ENCODE measurements at regions not wholly inside any gene's neighbourhood (a gene's known extent, or its start where the extent isn't known, plus 50 kb on each side); places are given as distances from the start of the nearest gene placed in this dataset.

DNA sequence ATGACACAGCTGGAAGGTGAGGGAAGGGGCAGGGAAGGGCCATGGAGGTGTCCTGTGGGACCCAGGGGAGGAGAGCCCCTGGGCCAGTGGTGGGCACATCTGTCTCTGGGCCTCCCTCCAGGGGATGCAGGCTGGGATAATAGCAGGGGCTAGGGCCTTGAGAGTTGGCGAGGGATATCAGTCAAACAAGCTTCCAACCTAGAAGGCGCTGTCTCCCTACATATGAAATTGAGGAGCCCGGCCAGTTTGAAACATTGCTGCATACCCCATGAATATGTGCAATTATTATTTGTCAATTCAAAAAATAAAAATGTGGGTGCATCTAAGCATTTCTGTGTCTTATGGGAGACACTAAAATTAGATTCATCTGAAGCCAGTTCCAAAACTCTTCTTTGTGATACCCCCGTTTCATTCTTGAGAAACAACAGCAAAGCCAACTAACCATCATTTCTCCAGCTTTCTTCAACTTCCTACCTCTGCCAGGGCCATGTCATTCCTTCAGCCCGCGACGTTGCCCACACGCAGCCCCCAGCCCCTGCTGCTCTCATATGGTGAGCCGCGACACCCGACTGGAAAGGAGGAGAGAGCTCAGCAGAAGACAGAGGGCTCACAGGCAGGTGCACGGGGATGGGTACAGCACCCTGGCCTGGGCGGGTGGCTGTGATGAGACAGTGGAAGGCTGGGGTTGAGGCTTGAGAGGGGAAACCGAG lies 418.7 kb downstream of the GLRX3 start:
- no peak for DNase-seq (ENCODE audit: low read depth in 4 of 4, low spot score in 1 of 4)

DNA sequence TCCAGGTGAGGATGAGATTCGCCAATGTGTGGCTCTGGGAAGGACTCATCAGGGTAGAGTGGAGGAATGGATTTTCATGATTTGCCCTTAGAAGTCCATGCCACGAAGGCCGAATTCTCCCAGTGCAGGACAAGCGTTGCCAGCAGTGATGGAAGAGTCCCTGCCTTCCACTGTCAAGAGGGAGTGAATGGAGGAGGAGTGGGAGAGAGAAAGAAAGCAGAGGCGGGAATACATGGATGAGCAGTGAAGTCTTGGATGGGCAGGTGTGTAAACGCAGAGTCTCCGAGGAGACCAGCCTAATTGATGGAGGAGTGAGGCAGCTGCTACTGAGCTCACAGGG lies 419.2 kb downstream of the GLRX3 start:
- no peak for DNase-seq (ENCODE audit: low read depth in 4 of 4, low spot score in 1 of 4)

DNA sequence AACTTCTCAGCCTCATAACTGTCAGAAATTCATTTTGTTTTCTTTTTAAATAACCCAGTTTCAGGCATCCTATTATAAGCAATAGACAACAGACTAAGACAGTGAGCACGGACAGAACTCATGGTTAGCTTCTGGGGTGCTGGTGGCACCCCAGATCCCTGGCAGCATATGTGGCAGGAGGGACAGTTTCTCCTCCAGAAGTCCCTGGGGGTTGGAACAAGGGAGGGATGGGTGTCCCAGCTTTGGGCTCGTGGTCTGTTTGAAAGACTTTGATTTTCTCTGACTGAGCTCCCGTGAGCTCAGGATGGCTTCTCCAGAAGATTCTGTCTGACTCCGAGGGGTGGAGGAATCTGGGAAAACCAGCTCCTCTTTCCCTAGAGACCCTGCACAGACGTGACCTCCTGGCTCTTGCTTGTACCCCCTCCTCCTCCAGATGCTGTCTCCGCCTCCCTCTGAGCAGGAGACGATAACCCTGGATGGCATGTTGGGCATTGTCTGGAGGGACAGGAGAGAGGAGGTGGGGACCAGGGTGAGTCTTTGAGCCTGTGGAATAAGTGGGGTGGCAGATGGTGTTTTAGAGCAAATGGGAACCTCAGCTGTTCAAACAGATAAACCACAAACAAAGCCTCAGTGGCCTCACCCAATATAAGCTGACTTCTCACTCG lies 421.1 kb downstream of the GLRX3 start:
- no peak for DNase-seq (ENCODE audit: low read depth in 4 of 4, low spot score in 1 of 4)

DNA sequence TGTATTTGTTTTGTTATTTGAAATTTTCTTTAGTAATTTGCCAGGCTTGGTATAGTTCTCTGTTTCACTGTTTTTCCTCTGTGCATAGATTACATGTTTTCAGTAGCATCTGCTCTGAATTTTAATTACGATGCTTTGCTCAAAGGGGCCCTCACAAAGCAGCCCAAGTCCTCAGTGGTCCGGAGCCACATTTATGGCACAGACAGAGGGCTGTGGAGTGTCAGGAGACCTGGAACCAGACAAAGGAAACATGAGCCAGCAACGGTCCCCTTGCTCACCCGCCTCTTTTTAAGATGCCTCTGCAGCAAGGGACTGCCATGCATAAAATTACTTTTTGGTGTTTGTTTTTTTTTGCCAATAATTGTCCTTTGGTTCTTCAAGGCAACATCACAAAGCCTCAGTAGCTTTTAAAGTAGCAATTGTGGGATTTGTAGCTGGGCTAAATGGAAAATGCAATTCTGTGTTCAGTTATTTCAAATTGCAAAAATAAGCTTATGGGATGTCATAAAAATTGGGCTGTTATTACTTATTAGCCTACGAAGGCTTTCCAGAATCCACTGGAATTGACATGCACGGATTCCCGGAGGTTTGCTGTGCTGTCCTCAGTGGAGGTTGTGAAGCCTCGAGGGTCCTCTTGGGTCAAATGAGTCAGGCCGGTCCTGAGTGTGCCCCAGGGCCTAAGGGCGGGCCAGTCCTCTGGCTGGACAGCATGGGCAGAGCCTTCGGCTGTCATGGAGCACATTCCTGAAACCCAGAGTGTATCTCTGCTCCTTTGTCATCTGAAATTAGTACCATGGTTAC lies 422.8 kb downstream of the GLRX3 start:
- no peak for DNase-seq (ENCODE audit: low read depth in 4 of 4, low spot score in 1 of 4)

DNA sequence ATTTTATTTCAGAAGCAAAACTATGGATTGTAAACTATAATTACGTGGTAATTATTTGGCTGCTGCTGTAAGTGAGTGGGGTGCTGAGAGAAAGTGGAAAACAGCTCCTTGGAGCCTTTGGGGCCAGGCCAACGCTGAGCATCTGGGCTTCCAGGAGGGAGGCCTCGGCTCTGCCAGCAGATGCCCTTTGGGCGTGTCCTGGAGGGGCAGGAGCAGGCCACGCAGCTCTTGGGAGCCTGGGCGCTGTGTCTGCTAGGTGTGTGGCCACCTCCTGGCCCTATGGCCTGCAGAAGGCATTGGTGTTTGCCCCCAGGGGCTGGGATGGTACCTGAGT lies 423.3 kb downstream of the GLRX3 start:
- DNase-seq (ENCODE audit: low read depth in 4 of 4, low spot score in 1 of 4), result no peak

DNA sequence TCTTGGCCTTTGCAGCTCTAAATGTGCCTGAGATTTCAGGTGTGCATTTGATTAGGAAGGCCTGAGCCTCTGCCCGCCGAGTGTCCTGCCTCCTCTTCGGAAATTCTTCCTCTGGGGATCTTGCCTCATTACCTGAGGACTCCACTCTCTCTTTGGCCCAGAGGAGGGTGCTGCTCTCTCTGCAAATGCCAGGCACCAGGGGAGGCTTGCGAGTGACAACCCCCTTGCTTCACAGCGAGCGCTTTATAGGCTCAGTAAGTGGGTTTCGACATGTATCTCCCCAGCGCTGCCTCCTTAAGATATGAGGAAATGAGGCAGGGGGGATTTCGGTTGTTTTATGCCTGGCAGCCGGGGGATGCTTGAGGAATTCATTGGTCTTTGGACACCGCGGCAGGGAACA lies 423.9 kb downstream of the GLRX3 start:
- no peak for DNase-seq (ENCODE audit: low read depth in 4 of 4, low spot score in 1 of 4)

DNA sequence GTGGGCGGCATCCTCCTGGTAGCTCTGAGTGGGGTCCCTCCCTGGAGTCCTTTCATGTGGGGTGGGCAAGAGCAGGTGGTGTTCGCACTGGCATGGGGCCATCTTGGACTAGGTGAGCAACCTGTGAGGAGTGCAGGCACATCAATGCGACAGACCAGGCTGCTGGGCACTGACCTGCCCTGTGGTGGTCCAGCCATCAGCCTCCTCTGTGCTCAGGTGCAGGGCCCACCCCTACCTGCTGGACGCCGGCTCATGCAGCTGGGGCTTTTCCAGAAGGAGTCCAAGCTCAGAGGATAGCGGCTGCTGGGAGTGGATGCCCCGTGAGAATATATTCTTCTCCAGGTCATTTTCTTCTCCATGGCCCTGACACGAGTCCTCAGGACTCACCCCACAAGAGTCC lies 424.4 kb downstream of the GLRX3 start:
- no peak for DNase-seq (ENCODE audit: low read depth in 4 of 4, low spot score in 1 of 4)

DNA sequence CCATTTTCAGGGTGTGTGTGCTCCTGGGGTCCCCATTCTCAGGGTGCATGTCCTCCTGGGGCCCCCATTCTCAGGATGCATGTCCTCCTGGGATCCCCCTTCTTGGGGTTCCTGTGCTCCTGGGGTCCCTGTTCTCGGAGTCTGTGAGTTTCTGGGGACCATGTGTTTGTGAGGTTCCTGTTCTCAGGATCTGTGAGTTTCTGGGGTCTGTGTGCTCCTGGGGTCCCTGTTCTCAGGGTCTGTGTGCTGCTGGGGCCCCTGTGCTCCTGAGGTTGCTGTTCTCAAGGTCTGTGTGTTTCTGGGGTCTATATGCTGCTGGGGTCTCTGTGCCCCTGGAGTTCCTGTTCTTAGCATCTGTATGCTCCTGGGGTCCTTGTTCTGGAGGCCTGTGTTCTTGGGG lies 425.5 kb downstream of the GLRX3 start:
- DNase-seq (ENCODE audit: low read depth in 4 of 4, low spot score in 1 of 4), result no peak

DNA sequence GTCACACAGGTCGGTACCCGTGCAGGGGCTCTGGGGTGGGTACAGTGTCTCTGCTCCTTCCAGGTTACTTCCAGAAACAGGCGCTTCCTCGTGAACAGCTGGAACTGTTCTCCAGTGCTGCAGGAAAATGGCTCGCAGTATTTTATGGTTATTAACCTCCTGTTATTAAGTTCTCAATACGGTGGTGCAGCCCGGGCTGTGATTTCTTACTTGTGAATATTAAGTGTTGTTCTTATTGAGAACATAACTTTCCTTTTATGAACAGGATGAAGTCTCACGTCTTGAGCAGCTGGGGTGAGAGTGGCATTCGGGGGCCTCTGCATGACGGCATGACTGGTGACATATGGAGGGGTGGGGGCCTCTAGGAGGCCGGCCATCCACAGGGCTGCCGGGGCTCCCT lies 430.8 kb downstream of the GLRX3 start:
- no peak for DNase-seq (ENCODE audit: low read depth in 4 of 4, low spot score in 1 of 4)

DNA sequence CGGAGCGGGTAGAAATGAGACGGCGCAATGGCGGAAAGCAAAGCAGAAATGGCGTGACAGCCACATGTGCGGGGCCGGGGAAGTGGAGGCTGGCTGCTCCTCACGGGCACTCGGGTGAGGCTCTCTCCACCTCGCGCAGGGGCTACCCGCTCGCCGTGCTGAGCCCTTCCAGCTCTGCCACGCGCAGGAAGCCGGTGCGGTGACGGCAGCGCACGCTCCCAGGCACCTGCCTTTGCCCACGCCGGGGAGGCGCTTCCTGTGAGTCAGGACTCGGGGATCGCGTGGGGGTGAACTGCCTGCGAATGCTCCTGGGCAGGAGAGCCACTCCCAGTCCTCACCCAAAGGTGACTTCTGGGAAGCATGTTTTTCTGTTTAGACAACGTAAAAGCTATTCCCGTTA lies 431.2 kb downstream of the GLRX3 start:
- DNase-seq (ENCODE audit: low read depth in 4 of 4, low spot score in 1 of 4), result no peak

DNA sequence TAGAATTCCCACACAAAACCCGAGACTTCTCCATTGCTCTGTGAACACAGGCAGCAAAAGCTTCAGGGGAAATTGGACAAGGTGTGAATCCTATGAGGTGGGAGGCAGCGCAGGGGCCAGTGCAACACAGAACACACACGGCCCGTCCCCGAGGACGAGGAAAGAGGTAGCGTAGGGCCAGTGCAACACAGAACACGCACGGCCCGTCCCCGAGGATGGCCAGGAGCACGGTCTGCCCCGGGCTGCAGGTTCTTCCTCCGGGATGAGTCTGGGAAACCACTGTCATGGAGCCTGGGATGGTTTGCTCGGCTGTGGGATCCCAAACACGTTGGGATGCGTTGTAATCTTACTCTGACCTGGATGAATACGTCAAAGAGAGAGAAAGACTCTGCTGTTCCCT lies 432.1 kb downstream of the GLRX3 start:
- DNase-seq (ENCODE audit: low read depth in 4 of 4, low spot score in 1 of 4), result no peak

DNA sequence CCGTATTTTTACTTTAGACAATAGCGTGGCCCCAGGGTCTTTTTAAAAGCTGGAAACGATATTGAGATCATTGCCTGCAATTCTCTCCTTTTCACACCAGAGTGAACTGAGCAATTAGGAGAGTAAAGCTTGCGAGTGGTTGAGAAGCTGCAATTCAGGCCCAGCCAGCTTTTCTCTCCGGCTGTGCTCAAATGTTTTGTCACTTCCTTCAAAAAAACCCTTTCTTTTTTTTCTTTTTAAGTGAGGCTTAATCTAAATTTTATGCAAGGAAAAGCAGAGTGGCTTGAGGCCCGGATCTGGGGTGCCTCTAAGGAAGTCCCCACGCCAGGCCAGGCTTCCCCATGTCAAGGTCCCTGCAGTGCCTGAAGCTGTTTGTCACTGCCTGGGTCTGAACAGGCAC lies 433.9 kb downstream of the GLRX3 start:
- DNase-seq (ENCODE audit: low read depth in 4 of 4, low spot score in 1 of 4), result no peak

DNA sequence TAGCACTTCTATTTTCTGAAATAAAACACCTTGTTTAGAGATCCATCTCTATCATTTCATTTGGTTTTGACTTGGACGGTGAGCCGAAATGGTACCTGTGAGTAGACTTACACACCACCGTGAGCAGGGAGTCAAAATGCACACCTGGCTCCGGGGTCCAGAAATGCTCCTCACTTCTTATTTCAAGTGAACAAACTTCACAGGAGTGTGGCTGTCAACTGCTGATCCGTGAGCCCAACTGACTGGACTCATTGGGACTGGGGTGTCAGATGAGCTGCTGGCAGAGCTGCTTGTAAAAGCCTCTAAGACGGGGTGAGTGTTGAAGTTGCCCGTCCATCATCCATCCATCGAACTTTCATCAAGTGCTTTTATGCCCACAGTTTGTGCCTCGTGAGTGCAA lies 435.5 kb downstream of the GLRX3 start:
- DNase-seq (ENCODE audit: low read depth in 4 of 4, low spot score in 1 of 4), result no peak

DNA sequence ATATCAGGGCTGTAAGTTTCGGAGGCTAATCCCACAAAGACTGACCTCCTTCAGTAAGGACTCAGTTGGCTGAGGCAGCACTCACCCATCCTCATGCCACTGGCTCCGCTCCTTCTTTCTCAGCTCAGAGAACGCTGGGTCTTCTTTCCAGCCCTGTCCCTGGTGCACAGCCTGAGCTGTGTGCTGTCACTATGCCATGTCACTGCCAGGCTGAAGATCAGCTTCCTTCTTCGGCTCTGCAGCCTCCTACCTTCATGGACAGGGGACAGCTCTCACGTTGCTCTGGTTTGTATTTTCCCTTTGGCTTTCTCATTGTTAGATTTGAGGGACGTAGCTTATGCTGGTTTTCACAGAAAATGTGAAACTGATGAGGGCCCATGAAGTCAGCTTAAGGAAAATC lies 437.3 kb downstream of the GLRX3 start:
- no peak for DNase-seq (ENCODE audit: low read depth in 4 of 4, low spot score in 1 of 4)

DNA sequence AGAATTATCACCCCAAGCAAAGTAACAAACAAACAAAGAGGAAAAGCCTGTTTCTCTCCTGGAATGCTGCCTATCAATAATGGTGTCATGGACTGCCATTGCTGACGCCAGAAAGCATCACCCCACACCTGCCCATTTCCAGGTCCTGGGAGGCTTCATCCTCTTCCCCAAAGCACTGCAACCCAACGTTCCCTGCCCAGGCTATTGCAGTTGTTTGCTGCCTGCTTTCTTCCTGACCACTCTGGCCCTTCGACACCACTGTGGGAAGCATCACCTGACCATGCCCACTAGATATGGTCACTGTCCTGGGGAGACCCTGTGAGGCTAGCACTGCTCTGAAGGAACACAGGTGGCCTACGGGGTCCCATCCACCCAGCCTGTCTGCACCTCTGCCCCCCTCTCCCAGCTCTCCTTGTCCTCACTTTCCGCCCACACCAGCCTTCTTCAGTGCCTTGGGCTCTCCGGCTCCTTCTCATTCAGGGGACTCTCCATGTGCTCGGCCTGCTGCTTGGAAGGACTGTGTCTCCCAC lies 439.6 kb downstream of the GLRX3 start:
- DNase-seq (ENCODE audit: low read depth in 4 of 4, low spot score in 1 of 4), result no peak

DNA sequence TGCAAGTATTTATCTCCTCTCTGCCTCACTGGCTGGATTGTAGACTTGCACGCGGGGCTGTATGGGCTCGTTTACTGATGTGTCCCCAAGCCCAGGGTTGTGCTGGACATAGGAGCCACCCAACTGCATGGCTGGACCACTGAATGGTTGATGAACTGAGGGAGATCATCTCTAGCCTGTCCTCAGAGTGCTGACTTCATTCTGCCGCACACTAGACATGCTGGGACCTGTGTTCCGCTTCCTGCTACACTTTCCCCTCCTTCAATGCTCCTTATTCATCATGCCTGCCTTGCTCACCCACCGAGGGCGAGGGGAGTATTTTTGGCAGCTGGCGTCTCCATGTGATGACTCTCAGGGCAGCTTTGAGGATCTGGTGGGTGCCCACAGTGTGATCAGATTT lies 440.2 kb downstream of the GLRX3 start:
- DNase-seq (ENCODE audit: low read depth in 4 of 4, low spot score in 1 of 4), result no peak

DNA sequence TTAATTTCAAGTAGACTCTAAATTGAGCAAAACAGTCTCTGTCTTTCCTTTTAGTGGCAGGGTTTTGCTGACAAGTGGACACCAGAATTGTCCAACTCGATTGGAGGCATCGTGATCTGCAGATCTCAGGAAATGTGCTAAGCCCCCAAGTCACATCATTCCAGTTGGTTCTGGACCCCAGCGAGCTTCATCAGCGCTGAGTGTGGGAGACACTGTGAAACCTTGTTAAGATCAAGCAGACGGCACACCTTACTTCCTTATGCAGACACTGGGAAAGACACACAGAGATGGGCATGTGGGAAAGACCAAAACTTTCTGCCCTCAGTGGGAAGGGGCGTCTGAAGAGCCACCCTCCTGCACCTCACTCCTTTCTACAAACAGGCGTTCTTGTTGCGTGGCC lies 440.8 kb downstream of the GLRX3 start:
- no peak for DNase-seq (ENCODE audit: low read depth in 4 of 4, low spot score in 1 of 4)

DNA sequence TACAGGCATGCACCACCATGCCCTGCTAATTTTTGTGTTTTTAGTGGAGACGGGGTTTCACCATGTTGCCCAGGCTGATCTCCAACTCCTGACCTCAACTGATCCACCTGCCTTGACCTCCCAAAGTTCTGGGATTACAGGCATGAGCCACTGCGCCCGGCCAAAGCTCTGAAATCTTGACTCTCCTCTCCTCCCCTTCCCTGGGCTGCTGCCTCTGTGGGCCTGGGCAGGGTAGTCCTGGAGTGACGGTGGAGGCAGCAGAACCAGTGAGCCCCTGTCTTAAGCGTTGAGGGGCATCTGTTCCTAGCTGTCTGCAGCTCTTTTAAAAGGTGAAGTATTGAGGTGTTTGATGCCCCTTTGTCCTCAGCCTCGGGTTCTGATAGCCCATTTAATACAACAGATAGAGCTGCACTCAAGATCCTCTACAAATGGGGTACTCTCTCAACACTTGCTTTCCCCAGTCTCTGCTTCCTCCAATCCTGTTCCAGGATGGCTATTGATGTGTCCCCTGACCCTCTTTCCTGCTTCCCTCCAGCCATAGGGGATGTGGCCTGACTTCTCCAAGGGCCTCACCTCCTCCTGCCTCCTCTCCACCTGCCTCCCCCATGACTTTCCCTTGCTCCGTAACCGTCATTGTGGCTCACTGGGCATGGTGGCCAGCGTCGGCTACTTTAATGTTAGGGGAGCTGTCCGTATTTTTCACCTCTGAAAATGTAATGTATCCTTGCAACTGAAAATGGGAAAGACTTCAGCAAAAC lies 442.5 kb downstream of the GLRX3 start:
- no peak for DNase-seq (ENCODE audit: low read depth in 4 of 4, low spot score in 1 of 4)

DNA sequence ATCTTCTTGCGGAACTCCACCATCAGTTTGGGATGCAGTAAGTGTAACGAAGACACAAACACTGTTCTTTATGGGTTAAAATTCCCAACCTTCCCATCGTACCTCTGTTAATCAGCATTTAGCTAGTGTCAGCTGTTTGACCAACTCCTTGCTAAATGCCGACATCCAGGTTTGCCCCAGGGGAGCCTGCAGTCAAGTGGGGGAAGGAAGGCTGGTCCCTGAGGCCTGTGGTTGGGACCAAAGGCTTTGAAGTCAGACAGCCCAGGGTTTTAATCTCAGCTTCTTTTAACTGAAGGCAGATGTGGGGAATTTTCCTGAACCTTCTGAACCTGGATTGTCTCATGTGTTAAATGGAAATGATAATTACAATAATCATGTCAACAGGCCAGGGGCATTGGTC lies 443.7 kb downstream of the GLRX3 start:
- DNase-seq (ENCODE audit: low read depth in 4 of 4, low spot score in 1 of 4), result no peak

DNA sequence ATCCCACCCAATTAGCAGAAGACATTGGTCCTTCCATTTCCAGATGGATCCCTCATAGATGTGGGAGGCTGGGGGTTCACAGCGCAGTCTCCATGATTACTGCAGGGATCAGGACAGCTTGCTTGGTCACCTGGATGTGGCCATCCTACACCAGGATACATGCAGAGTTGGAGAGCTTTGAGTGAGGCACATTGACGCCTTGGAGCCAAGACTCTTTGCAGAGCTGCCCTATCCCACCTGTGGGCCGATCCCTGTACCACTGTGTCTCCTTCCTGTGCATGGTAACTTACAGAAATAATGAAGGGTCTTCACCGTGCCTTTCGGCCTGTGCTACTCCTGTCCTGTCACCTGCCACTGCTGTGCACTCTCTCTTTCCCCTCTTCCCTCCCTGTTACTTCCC lies 444.8 kb downstream of the GLRX3 start:
- no peak for DNase-seq (ENCODE audit: low read depth in 4 of 4, low spot score in 1 of 4)

DNA sequence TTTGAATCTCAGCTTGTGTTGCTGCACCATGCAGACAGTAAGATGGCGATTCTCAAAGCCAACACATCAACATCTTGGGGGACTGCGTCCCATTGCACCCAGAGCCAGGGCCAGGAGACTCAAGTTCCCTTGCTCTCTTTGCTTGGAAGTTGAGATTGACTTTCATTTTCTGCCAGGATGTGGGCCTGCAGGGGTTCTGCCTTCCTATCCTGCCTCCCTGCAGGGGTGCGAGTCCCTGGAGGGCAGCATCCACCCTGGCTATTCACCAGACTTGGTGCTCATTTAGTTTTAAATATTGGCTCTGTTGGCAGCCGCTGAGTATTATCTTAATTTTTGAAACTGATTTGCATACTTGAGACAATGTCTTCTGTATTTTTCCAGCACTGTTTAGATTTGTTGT lies 451.5 kb downstream of the GLRX3 start:
- no peak for DNase-seq (ENCODE audit: low read depth in 4 of 4, low spot score in 1 of 4)

DNA sequence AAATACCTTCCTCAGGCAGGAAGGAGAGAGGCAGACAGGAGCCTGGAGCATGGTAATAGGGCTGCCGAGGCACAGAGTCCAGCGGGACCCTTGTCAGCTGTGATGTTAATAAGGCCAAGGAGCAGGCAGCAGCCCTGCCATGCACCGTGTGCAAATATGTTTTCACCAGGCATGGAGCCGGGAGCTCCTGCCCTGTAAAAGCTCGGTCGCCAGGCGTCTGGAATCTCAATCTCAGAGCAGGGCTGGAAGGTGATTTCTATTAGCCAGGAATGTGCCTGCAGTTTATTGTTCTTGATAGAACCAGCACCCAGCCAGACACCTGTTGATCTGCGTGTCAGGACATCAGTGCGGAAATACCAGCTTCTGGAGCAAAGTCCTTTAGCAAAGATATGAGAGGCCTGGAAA lies 469.8 kb downstream of the GLRX3 start:
- DNase-seq (ENCODE audit: low read depth in 4 of 4, low spot score in 1 of 4), result no peak

All from stimulated activated CD4-positive, alpha-beta T cell treated with anti-CD3 and anti-CD28 coated beads, Interleukin-1b, Interleukin-23, amount 100 ng/mL, for 24 hours (primary cell).